NCI-H187 treated with DMSO at 0.1 percent for 48 hours (cell line): ENCODE measurements at regions not wholly inside any gene's neighbourhood (a gene's known extent, or its start where the extent isn't known, plus 50 kb on each side); places are given as distances from the start of the nearest gene placed in this dataset.

Experiments used
- DNase-seq: peaks from one replicate; lab custom pipeline; 2025; lab: John Stamatoyannopoulos, UW

DNA sequence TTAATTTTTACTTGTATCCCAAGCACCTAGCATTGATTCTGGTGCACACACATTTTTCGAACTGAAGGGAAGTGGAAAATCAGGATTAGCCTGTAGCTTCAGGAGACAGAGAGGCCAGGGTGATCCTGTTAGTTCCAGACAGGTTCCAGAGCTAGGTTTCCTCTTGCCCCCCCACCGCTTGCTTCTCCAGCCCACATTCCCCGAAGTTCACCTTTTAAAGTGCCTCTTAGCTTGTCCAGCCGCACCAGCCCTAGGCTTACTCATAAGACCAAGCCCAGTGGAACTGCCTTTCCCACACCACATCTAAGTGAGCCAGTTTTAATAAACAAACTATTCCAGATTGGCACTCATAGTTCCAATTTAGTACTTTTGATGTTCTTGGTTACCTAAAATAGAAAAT lies 898.6 kb upstream of the KLHL29 start:
- DNase-seq = no peak

DNA sequence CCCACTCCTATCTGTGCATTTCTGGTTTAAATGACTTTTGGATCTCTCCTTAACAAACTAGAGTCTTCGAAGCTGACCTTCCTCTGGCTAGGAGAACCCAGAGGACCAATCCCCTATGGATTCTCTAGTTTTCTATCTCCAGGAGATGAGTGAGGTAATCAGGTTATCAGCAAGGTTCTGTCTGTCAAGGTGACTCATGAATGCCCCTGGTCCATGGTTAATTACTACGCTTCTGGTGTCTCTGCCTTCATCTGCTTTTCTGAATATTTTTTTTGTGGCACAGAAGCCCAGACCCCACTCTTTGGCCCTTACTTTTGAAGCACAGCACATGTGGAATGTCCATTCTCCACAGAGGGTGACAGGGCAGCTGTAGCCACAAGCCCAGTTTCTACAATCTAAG lies 897.9 kb upstream of the KLHL29 start:
- DNase-seq = no peak

DNA sequence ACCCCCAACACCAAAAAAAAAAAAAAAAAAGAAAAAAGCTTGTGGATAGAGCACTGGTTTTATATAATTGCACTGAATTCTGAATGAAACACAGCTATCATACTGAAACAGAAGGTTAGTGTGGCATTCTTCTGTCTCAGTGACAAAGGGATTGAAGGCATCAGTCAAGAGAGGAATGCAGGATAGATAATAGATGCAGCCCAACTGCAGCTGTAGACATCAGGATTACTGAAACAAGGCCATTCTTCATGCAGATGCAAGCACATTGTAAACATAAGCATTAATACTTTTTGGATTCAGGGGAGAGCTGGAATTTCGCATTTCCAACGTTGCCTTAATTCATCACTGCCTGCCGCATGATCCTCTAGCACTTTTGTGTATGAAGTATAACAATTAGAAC lies 897.4 kb upstream of the KLHL29 start:
- no peak for DNase-seq

DNA sequence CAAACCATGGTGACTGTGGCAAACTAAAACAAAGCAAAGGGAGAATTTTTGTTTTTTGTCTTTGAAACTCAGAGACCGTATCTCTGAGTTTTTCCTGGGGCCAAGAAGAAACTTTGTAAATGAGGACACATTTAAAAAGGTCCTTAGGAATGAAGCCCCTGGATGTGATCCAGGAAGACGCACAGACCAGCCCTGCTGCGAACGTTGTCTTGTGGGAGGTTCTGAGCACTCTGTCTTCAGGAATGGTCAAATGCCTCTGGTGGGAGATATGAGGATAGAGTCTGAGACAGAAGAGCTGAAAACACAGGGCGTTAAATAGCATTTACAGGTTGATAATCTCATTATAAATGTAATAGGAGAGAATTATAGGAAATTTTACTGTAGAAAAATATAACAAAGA lies 893.5 kb upstream of the KLHL29 start:
- DNase-seq = no peak

GRCh38 chr2:22494156-22494555 lies 890.8 kb upstream of the KLHL29 start:
- DNase-seq = no peak

- no peak for DNase-seq
Measured at GRCh38 chr2:22497064-22497463, 887.9 kb upstream of the KLHL29 start.

DNA sequence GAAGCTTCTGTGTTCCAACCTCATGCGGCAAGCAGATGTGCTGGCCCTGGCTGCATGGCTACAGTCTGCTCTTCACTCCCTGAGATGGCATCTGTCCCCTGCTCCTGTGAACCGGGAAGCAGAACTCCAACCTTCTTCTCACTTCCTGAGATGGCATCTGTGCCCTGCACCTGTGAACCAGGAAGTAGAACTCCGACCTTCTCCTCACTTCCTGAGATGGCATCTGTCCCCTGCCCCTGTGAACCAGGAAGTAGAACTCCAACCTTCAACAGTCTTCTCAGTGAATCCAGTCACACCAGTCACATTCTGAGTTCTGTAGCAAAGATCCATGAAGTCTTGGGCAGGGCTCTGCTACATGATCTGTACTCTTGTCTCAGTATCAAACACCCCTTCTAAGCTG lies 887.2 kb upstream of the KLHL29 start:
- no peak for DNase-seq

GRCh38 chr2:22499082-22499839 lies 885.7 kb upstream of the KLHL29 start:
- DNase-seq = no peak

DNA sequence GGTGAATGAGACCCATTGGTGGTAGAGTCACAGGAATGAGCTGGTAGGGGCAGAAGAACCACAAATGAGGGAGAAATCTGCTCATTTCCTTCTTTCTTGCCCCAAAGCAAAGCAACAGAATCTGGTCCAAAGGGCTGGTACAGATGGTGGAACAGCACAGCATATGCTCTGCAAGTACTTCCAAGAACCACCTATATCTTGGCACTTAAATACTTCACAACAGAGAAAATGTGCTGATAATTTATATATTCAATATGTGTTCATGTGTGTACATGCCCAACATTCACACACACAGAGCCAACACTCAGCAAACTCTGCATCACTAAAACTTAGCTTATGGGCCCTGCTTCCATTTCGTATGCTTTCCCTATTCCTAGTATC lies 884.4 kb upstream of the KLHL29 start:
- DNase-seq = no peak

GRCh38 chr2:22501851-22502250 lies 883.1 kb upstream of the KLHL29 start:
- DNase-seq = no peak

DNA sequence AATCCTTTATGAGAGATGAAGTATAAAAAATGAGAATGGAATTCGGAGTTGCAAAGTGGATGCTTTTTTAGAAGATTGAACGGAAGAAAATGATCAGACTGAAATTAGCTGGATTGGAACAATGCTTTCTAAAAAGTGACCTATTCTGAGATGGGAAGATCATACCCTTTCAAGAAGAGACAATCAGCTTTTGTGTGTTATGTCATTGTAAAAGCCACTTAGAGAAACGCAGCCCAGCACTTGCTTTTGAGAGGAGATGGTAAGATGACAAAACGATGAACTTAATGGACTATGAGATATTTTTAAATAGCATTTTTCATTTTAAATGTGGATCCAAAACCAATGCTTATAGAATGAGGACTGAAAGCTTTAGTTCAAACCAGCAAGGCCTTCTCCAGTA lies 871.4 kb upstream of the KLHL29 start:
- DNase-seq = no peak

DNA sequence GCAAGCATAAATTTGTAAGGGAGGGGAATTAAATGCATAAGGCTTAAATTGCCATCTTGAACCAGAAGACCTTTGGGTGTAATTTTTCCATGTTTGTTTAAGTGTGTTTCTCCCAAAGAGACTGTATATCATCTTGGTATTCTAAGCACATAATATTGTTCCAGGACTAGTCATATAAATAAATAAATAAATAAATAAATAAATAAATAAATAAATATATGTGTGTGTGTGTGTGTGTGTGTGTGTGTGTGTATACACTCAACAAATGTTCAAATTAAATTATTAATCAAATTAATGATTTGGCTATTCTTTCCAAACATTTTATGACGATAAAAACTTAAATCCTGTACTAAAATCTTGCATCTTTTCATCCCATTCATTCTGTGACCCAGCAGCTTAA lies 867.8 kb upstream of the KLHL29 start:
- no peak for DNase-seq

- no peak for DNase-seq
Measured at GRCh38 chr2:22518641-22519040, 866.3 kb upstream of the KLHL29 start.

DNA sequence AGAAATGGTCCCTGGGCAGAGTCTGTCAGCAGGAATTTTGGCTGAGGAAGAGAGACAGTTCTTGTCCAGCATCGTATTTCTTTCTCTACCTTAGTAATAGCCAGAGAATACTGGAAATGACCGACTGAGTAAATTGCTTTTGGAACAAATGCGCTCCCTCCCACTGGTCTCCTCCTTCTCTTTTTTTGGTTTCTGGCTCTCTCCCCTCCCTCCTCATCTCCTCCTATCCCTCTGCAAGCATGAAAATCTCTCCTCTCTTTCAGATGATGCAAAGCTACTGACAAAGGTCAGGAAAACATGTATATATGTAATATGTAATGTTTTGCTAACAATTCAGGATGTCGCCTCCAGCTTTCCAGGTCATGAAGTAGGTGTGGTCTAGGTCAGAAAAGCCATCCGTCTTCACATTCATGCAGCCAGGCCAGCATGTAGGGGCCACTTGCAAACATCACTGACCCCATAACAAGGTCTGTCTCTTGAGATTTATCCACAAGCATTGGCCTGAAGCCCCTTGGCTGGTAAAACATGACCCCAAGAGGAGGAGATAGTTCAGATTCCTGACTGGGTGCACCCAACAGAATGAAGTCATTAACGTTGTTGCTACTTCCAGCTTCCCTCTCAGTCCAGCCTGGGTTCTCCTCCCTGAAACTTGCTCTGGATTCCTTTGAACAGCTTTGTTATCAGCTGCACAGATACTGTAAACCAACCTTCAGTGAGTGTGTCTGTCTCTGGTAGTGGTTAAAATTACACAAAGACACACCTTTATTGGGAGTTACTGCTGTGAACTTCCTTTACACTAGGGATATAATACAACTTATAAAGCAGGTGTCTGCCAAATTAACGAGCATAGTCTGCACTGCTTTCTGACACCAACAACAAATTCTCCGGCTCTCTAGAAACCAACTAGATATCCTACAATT lies 864.4 kb upstream of the KLHL29 start:
- no peak for DNase-seq

DNA sequence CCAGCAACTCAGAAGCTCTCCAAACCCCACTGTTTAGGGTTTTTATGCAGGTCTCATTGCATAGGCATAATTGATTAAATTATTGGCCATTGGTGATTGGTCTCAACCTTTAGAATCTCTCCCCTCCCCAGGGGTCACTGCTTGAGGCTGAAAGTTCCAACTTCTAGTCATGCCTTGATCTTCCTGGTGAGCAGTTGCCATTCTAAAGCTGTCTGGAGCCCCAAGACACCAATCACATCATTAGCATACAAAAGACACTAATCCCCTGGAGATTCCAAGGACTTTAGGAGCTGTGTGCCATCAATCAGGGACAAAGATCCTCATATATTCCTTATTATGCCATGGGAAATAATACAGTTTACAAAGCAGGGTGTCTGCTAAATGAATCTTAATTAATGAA lies 863.4 kb upstream of the KLHL29 start:
- DNase-seq = no peak

GRCh38 chr2:22525681-22526080 lies 859.3 kb upstream of the KLHL29 start:
- DNase-seq = no peak

- DNase-seq = no peak
Measured at GRCh38 chr2:22530131-22530530, 854.8 kb upstream of the KLHL29 start.

- no peak for DNase-seq
Measured at GRCh38 chr2:22536133-22536532, 848.8 kb upstream of the KLHL29 start.

- no peak for DNase-seq
Measured at GRCh38 chr2:22554453-22554852, 830.5 kb upstream of the KLHL29 start.

DNA sequence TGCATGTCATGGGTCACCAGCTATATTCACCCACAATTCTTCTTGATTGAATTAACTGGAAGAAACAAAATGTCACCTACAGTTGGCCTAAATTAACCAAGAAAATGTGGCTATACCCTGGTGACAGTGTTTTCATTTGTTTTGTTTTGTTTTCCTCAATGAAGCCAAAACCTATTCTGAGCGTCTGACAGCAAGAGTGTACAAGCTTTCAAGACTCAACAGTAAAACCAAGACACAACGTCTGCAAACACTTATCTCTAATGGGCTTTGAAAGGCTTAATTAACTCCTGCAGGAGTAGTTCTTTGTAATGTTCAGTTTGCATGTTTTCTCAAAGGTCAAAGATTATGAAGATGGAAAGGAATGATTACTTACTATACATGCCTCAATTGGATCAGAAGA lies 827.6 kb upstream of the KLHL29 start:
- no peak for DNase-seq

- DNase-seq = no peak
Measured at GRCh38 chr2:22560021-22560420, 825.0 kb upstream of the KLHL29 start.

- no peak for DNase-seq
Measured at GRCh38 chr2:22579341-22579740, 805.6 kb upstream of the KLHL29 start.

- no peak for DNase-seq
Measured at GRCh38 chr2:22582107-22582506, 802.9 kb upstream of the KLHL29 start.
